GM23248 (cell line): ENCODE measurements at regions not wholly inside any gene's neighbourhood (a gene's known extent, or its start where the extent isn't known, plus 50 kb on each side); places are given as distances from the start of the nearest gene placed in this dataset.

ENCODE experiments used
- DNase-seq: peaks from one replicate; pipeline ENCODE4 v3.0.0-alpha.2; 2015
- H2AFZ ChIP-seq: fragments of 200-600 bp; sonication (generic); 2 replicates; pipeline ENCODE4 v1.6.1; 2016; ENCODE audit warnings: antibody characterized with exemption
- H3F3A ChIP-seq: fragments of 200-600 bp; sonication (generic); 2 replicates; pipeline ENCODE4 v1.6.1; 2016; ENCODE audit warnings: mild to moderate bottlenecking, antibody characterized with exemption, mixed run types; ENCODE audit not compliant: insufficient read depth
- H3K27ac ChIP-seq: fragments of 200-600 bp; sonication (generic); 2 replicates; pipeline ENCODE4 v1.5.1; 2016; ENCODE audit warnings: mild to moderate bottlenecking
- H3K27me3 ChIP-seq: fragments of 200-600 bp; sonication (generic); replicated peaks from 2 replicates; pipeline ENCODE4 v1.6.1; 2016; ENCODE audit warnings: mild to moderate bottlenecking; ENCODE audit not compliant: insufficient read depth
- H3K36me3 ChIP-seq: fragments of 200-600 bp; sonication (generic); 2 replicates; pipeline ENCODE4 v1.6.1; 2016; ENCODE audit warnings: low read depth, mild to moderate bottlenecking
- H3K4me1 ChIP-seq: fragments of 200-600 bp; sonication (generic); 2 replicates; pipeline ENCODE4 v1.6.1; 2016; ENCODE audit warnings: mild to moderate bottlenecking; ENCODE audit not compliant: insufficient read depth
- H3K4me2 ChIP-seq: fragments of 200-600 bp; sonication (generic); one replicate; pipeline ENCODE4 v1.6.1; 2016; ENCODE audit warnings: mild to moderate bottlenecking; ENCODE audit not compliant: unreplicated experiment
- H3K4me3 ChIP-seq: fragments of 200-600 bp; sonication (generic); 2 replicates; pipeline ENCODE4 v1.5.1; 2016; ENCODE audit warnings: mild to moderate bottlenecking
- H3K79me2 ChIP-seq: fragments of 200-600 bp; sonication (generic); 2 replicates; pipeline ENCODE4 v1.6.1; 2016; ENCODE audit warnings: mild to moderate bottlenecking; ENCODE audit not compliant: insufficient read depth
- H3K9ac ChIP-seq: fragments of 200-600 bp; sonication (generic); 2 replicates; pipeline ENCODE4 v1.6.1; 2016; ENCODE audit warnings: mild to moderate bottlenecking
- H3K9me2 ChIP-seq: fragments of 200-600 bp; sonication (generic); 2 replicates; pipeline ENCODE4 v1.6.1; 2016; ENCODE audit warnings: mixed run types, mild to moderate bottlenecking, moderate library complexity; ENCODE audit not compliant: insufficient read depth
- H3K9me3 ChIP-seq: fragments of 200-600 bp; sonication (generic); one replicate; pipeline ENCODE4 v1.6.1; 2017; ENCODE audit warnings: low read depth
- H4K20me1 ChIP-seq: fragments of 200-600 bp; sonication (generic); 2 replicates; pipeline ENCODE4 v1.6.0; 2016; ENCODE audit not compliant: insufficient read depth
- EZH2 ChIP-seq: fragments of 200-600 bp; sonication (generic); IDR thresholded peaks from 2 replicates; pipeline ENCODE4 v1.6.1; 2018; ENCODE audit warnings: antibody characterized with exemption, mild to moderate bottlenecking; ENCODE audit not compliant: insufficient read depth, poor library complexity, severe bottlenecking
- EZH2phosphoT487 ChIP-seq: fragments of 200-600 bp; sonication (generic); IDR thresholded peaks from 2 replicates; pipeline ENCODE4 v1.6.1; 2018; ENCODE audit warnings: antibody characterized with exemption, moderate library complexity, mild to moderate bottlenecking, low read depth; ENCODE audit not compliant: insufficient read depth
- WGBS, 2 experiments: methylation state at CpG; one replicate each; pipeline ENCODE4 v1.1.6; 2015 to 2017; ENCODE audit warnings: low lambda C conversion rate in 2 of 2, low coverage in 1 of 2; ENCODE audit errors: missing lambda C conversion rate in 2 of 2; 5-methylcytosine and 5-hydroxymethylcytosine counted together
- in situ Hi-C: fragments of 300-500 bp; cut with MboI; formaldehyde crosslinking; loops from 2 replicates; pipeline ENCODE4 v1.15.0; 2020

GRCh38 chr2:144825331-144826020 lies 305.6 kb upstream of the ZEB2 start:
- no peak for DNase-seq
- WGBS, 2 experiments: 86% methylated on average over 3 of the region's 3 CpGs
- Histone ChIP-seq H3K27me3 (no peaks in the 10 kb centered on the region), H3K4me1 (0 out of 2 replicates have a peak, but pooled peaks cover 2% of the 10 kb centered on the region), H3K9me3 (no peaks in the 10 kb centered on the region), H3K9me2 (no peaks in the 10 kb centered on the region), H3K4me3 (no peak overlapping the region), H3K27ac (no peak overlapping the region), H3K79me2 (no peaks in the 10 kb centered on the region), H3K4me2 (no peak overlapping the region), H2AFZ (no peak overlapping the region), H3K9ac (no peak overlapping the region), H4K20me1 (no peaks in the 10 kb centered on the region), H3K36me3 (no peaks in the 10 kb centered on the region), H3F3A (no peaks in the 10 kb centered on the region)
- TF ChIP-seq EZH2 (no peak), EZH2phosphoT487 (no peak)
- in situ Hi-C loops: no loop called here

DNA sequence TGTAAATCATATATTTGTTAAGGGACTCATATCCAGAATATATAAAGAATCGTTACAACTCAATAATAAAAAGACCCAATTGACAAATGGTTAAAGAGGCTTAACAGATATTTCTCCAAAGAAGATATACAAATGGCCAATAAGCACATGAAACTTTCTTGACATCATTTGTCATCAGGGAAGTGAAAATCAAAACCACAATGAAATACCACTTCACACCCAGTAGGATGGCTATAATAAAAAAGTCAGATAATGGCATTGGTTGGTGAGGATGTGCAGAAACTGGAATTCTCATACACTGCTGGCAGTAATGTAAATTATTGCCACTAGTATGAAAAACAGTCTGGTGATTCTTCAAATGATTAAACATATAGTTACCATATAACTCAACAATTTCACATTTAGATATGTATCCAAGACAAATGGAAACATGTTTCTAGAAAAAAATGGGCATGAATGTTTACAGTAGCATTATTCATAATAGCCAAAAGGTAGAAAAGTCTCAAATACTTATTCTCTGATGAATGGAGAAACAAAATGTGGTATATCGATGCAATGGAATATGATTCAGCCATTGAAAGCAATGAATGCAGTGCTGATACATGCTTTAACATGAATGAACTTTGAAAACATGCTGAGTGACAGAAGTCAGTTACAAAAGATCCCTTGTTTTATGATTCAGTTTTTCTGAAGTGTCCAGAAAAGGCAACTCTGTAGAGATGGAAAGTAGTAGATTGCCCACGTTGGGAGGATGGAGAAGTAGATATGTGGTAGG lies 304.6 kb upstream of the ZEB2 start:
- H3K9me3 ChIP-seq: no peaks in the 10 kb centered on the region
- H3K4me3 ChIP-seq: no peak overlapping the region
- no peak overlapping the region for H3K4me2 ChIP-seq
- no peak overlapping the region for H2AFZ ChIP-seq
- no peak overlapping the region for H3K9ac ChIP-seq
- no peaks in the 10 kb centered on the region for H3K36me3 ChIP-seq
- no peaks in the 10 kb centered on the region for H3K9me2 ChIP-seq
- no peak overlapping the region for H3K27ac ChIP-seq
- no peak for DNase-seq
- TF ChIP-seq EZH2 (no peak), EZH2phosphoT487 (no peak)
- H3K79me2 ChIP-seq: no peaks in the 10 kb centered on the region
- H3K4me1 ChIP-seq: no peaks in the 10 kb centered on the region
- no peaks in the 10 kb centered on the region for H3K27me3 ChIP-seq
- WGBS, 2 experiments: 78 to 82% methylated on average over 3 of the region's 3 CpGs
- in situ Hi-C loops: no loop called here
- no peaks in the 10 kb centered on the region for H3F3A ChIP-seq
- H4K20me1 ChIP-seq: no peaks in the 10 kb centered on the region

- no peaks in the 10 kb centered on the region for H3K9me3 ChIP-seq
- H3K79me2 ChIP-seq: no peaks in the 10 kb centered on the region
- no peaks in the 10 kb centered on the region for H3K4me1 ChIP-seq
- no peaks in the 10 kb centered on the region for H4K20me1 ChIP-seq
- no peak overlapping the region for H3K27ac ChIP-seq
- no peaks in the 10 kb centered on the region for H3K27me3 ChIP-seq
- DNase-seq: no peak
- in situ Hi-C loops: no loop called here
- H3K9ac ChIP-seq: no peak overlapping the region
- TF ChIP-seq EZH2phosphoT487 (no peak), EZH2 (no peak)
- H3F3A ChIP-seq: no peaks in the 10 kb centered on the region
- no peak overlapping the region for H3K4me2 ChIP-seq
- H3K4me3 ChIP-seq: no peak overlapping the region
- no peaks in the 10 kb centered on the region for H3K9me2 ChIP-seq
- H2AFZ ChIP-seq: no peak overlapping the region
- H3K36me3 ChIP-seq: no peaks in the 10 kb centered on the region
These were observed 303.0 kb upstream of the ZEB2 start for GRCh38 chr2:144822966-144823365.

DNA sequence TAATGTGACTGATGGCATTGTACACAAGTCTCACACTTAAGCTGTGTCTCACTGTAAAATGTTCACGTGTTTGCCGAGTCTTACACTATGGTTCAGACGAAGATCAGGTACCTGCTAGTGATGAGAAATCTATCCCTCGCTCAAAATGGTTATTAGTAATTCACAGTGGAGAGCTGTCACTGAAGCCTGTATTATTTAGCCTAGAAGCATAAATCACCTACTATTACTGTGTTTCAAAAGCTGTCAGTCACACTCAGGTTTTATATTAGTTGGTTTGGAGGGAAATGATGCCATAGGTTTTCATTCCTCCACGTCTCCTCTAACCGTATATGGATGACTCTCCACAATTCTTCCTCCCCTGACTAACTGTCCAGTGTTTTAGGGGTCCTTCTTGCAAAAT lies 292.4 kb upstream of the ZEB2 start:
- H3K9me2 ChIP-seq: no peaks in the 10 kb centered on the region
- no peaks in the 10 kb centered on the region for H4K20me1 ChIP-seq
- no peak for DNase-seq

More for the DNA sequence above, 292.4 kb upstream of the ZEB2 start:
- H3K9ac ChIP-seq: no peak overlapping the region
- TF ChIP-seq EZH2 (no peak), EZH2phosphoT487 (no peak)
- no peaks in the 10 kb centered on the region for H3K4me1 ChIP-seq
- H3K9me3 ChIP-seq: no peaks in the 10 kb centered on the region
- H3K4me3 ChIP-seq: no peak overlapping the region
- H3K27ac ChIP-seq: no peak overlapping the region
- 96 to 98% methylated on average over 6 of the region's 6 CpGs for WGBS, 2 experiments
- no peaks in the 10 kb centered on the region for H3F3A ChIP-seq
- no peak overlapping the region for H3K4me2 ChIP-seq
- H3K36me3 ChIP-seq: no peaks in the 10 kb centered on the region
- H2AFZ ChIP-seq: no peak overlapping the region
- no peaks in the 10 kb centered on the region for H3K79me2 ChIP-seq
- no peaks in the 10 kb centered on the region for H3K27me3 ChIP-seq
- in situ Hi-C loops: no loop called here
